EH (cell line): ENCODE measurements at regions not wholly inside any gene's neighbourhood (a gene's known extent, or its start where the extent isn't known, plus 50 kb on each side); places are given as distances from the start of the nearest gene placed in this dataset.

Source experiments
- DNase-seq: peaks from one replicate; pipeline ENCODE4 v3.0.0-alpha.2; 2015; ENCODE audit warnings: low read depth

DNA sequence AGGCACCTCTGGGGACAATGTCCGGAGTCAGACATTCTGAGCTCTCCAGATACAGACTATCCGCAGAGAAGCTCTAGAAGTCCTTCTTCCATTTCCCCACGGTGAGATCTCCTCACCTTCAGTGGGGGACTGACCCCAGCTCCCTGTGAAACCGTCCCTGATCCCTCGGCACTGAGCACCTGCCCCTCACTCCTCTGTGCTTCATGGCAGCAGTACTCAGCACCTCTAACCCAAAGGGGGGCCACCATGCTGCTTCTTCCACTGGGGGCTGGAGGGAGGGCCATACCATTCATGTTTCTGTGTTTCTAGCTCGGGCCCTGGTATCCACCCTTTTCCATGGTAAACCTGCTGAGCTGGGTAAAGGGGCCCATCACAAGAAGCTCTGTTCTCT, 321.7 kb downstream of the BRD1 start:
- no peak for DNase-seq

- no peak for DNase-seq
These were observed 322.2 kb downstream of the BRD1 start for GRCh38 chr22:49505337-49506009.

GRCh38 chr22:49503896-49504521, 323.7 kb downstream of the BRD1 start:
- no peak for DNase-seq

- no peak for DNase-seq
These were observed 324.4 kb downstream of the BRD1 start for GRCh38 chr22:49503321-49503720.

DNA sequence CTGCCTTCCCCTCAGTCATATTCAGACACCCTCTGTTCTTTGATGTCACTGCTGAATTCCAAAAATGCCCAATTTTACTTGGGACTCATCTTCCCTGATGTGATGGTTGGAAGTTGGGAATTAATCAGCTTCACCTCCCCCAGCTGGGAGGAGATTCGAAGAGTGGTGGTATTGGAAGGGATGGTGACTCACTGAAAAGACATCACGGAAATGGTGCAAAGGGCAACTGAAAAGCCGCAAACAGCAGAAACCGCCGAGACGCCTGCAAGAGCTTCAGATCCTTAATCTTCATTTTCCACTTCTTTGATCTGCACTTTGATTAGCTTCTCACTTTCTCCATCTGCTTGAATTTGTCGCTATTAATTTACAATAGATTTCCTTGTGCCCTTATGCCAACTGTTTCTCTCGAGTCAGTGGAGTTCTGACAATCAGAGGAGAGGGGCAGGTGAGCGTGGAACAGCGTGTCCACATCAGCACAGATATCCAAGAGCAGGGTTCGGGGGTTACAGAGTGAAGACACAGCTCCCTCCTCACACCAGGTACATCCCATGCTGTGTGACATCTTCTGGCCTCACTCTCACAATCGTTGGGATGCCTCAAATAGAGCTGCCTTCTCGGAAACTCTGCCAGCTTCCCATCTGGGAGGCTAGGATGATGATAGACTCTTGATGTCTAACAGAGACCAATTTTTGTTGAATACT, 325.4 kb downstream of the BRD1 start:
- no peak for DNase-seq

DNA sequence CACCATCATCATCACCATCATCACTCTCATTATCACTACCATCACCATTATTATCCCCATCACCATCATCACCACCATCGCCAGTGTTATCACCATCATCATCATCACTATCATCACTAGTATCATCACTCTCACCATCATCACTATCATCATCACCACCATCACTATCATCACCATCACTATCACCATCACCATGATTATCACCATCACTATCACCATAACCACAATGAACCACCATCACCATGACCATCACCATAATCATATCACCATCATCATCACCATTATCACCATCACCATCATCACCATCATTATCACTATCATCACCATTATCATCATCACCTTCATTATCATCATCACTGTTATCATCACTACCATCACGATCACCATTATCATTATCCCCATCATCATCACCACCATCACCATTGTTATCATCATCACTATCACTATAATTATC, 326.7 kb downstream of the BRD1 start:
- DNase-seq = no peak

GRCh38 chr22:49500076-49500460, 327.6 kb downstream of the BRD1 start:
- DNase-seq = no peak

DNA sequence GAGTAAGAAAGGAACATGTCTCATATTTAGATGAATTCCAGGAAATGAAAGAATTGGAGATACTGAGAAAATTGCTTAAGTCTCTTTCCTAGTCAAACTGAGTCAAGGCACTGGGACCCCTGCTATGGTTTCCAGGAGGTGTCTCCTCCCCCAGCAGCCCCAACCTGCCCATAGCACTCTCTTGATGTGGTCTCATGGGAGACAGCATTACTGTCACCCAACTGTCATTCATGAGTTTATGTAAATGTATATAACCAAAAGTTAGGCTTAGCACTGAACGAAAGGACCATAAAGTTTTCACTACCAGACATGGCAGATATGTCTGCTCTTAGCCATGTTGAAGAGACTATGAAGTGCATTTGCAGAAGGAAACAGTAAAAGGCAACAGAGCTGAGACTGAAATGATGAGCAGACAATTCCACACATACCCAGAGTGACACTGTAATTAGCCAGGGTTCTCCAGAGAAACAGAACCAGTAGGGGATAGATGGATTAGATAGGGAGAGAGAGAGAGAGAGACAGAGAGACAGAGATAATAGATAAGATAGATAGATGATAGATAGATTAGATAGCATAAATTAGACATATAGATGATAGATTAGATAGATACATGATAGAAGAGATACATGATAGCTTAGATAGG, 328.1 kb downstream of the BRD1 start:
- no peak for DNase-seq

DNA sequence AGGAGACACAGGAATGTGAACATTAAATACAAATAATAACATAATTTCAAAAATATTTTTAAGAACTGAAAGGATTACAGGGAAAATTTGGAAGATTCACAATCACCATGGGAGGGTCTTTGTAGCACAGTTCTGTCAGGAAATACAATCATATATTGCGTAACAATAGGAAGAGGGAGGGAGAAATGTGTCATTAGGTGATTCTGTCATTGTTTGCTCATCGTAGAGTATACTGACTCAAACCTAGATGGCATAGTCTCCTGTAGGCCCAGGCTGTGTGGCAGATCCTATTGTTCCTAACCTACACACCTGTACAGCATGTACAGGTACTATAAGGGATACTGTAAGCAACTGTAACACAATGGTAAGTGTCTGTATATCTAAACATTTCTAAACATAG, 330.4 kb downstream of the BRD1 start:
- DNase-seq = no peak

DNA sequence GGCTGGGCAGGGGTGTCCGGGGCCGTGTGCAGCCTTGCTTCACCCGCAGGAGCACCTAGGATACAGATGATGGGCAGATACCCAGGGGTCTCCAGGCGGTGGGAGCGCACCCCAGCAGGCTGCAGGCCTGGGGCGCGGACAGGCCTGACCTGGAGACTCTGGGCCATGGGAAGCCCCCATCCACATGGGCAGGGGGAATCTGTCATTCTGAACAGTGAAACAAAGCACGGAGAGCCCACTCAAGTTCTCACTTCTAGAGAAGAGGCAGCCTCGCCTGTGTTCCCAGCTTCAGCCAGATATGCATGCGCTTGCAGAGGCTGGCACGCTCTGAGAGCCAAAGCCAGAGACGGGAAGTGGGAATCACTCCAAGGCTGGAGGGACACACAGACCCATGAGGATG, 333.1 kb downstream of the BRD1 start:
- no peak for DNase-seq

DNA sequence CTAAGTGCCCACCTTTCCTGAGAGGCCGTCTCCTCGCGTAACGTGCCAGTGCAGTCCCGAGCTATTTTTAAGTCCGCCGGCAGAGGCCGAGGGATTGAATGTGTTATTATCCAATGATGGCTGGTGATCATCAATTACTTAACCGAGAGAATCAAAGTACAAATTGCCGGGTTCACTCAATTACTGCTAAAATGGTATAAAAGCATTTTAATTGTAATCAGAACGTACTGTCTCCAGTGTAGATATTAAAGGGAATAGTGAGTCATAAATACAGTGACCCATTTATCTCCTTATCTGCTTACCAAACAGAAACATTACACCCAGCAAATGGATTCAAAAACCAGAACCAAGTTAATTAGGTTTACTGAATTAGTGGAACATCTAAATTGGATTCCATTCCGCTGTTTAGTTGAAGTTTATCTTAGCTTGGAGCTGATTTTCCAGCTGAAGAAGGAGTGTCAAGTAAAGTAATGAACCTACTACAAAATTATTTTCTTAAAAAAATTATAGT, 334.9 kb downstream of the BRD1 start:
- no peak for DNase-seq

DNA sequence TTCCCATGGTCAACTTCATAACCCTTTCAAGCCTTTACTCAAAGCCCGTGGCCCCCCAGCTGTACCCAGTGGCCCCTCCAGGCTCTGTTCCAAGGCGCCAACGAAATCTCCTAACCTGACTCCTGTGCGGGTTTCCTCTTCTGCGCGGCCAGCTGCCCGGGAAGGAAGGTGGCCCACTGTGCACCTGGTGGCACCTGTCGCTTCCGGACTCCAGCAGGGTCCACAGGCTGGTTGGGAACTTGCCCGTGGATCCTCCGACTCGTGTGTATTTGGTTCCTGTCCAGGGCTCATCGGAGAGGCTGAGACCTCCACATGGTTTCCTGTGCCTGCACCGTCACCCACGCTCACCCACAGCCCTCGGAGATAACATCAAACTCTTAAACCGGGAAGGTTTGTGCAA, 335.4 kb downstream of the BRD1 start:
- no peak for DNase-seq

- DNase-seq = no peak
These were observed 335.9 kb downstream of the BRD1 start for GRCh38 chr22:49491726-49492125.

- DNase-seq = no peak
These were observed 336.4 kb downstream of the BRD1 start for GRCh38 chr22:49491221-49491635.

- no peak for DNase-seq
These were observed 337.0 kb downstream of the BRD1 start for GRCh38 chr22:49490692-49491091.

DNA sequence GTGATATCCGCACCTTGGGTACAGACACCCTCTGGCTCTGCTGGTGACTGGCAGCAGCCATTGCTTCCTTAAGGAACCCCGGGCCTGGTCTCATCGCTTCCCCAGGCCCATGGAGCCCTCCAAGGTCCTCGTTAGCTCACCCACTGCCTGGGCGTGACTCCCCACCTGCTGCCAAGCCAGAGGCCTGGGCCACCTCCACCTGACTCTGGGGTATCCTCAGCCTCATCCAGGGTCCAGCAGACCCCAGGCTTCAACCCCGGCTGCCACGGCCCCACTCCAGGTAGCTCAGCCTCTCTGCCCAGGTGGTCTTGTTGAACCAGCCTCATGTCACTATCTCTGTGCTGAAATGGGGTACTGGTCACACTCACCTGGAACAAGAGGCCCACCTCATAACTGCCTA, 337.9 kb downstream of the BRD1 start:
- DNase-seq = no peak

DNA sequence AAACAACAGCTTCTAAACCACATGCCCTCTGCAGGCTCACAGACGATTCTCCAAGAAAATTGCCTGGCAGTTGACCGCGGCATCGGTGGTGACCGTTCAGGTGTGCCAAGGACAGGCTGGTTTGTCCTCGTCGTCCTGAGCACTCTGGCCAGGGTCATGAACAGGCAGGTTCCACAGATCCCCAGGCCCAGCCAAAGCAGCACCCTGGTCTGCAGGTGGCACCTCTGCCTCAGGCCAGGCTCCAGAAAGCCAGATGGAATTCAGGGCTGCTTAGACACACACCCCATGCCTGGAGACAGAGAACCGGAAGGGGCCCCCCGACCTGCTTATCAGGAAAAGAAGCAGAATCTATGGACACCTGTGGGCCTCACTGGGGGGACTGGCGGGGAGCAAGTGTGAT, 338.7 kb downstream of the BRD1 start:
- no peak for DNase-seq

GRCh38 chr22:49487950-49488349, 339.7 kb downstream of the BRD1 start:
- DNase-seq = no peak

DNA sequence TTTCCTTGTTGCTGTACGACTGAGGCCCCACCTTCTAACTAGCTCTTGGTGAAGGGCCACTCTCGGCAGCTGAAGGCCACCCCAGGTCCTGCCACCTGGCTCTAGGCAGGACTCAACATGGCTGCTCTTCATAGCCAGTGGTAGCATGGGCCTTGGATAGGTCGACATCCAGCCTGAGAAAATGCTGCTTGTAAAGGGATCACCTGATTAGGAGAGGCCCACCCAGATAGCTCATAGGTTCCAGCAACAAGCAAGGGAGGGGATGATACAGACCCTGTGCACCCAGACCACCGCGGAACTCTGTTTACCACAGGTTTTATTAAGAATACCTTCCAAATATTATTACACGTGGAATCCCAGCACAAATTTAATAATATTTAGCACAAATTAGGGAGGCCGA, 341.4 kb downstream of the BRD1 start:
- DNase-seq = no peak

- DNase-seq = no peak
These were observed 343.7 kb downstream of the BRD1 start for GRCh38 chr22:49483946-49484345.

DNA sequence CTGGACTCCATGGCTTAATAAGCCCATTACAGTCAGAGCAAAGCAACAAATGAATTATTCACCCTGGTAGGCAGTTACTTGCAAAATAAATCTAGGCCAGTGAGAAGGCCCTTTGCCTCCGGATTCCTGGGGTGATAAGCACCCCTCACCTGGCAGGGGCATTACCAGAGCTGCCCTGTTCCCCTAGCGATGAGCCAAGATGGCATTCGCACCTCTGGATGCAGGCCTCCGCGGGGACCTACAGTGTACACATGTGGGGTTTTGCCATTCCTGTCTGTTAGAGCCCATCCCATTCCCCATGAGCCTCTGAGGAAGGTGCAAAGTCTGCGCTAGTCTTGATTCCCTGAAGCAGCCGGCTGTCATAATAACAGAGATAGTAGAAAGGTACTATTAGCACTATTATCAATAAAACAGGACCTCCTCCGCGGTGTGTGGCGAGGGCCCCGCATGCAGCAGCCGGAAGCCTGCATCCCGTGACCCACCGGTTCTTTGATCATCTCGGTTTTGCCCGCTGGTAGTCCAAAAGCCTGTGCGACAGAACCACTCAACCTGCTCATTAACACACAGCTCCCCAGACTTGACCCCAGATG, 344.3 kb downstream of the BRD1 start:
- no peak for DNase-seq

DNA sequence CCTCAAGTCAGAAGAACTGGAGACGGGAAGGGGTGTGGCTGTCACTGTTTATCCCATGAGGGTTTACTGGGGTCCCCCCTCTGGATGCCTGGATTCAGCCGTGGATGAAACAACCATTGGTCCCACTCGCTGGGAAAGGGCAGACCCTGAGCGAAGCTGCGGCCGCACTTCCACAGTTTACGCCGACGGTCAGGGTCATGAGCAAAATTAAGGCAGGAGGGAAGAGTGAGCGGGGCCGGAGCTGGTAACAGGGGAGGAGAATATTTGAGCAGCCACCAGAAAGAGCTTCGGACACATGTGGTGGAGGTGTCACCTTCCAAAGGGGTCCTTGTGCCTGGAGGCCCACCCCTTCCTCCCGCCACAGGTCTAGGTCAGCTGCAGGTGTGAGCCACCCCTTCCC, 344.9 kb downstream of the BRD1 start:
- DNase-seq = no peak
